RWPE1 (cell line): ENCODE measurements at regions not wholly inside any gene's neighbourhood (a gene's known extent, or its start where the extent isn't known, plus 50 kb on each side); places are given as distances from the start of the nearest gene placed in this dataset.

ENCODE experiments used
- CTCF ChIA-PET: fragments of 350-600 bp; sonication (Branson Sonifier 250); formaldehyde crosslinking; extraction: SDS; loops from one replicate; lab custom pipeline; 2021; lab: Yijun Ruan, JAX
- POLR2A ChIA-PET: fragments of 400-600 bp; formaldehyde crosslinking; extraction: SDS; loops from one replicate; lab custom pipeline; 2020; ENCODE audit warnings: antibody characterized with exemption; ENCODE audit not compliant: low non-redundant PET; lab: Yijun Ruan, JAX
- DNase-seq: peaks from one replicate; pipeline ENCODE4 v3.0.0; 2012; ENCODE audit warnings: low spot score
- H3K27ac ChIP-seq: fragments of 450-650 bp; 2 replicates; pipeline ENCODE4 v1.5.1; 2017
- CTCF ChIP-seq: fragments of 450-650 bp; conservative IDR thresholded peaks from 2 replicates; pipeline ENCODE4 v1.5.1; 2017; ENCODE audit warnings: low read depth, mild to moderate bottlenecking

DNA sequence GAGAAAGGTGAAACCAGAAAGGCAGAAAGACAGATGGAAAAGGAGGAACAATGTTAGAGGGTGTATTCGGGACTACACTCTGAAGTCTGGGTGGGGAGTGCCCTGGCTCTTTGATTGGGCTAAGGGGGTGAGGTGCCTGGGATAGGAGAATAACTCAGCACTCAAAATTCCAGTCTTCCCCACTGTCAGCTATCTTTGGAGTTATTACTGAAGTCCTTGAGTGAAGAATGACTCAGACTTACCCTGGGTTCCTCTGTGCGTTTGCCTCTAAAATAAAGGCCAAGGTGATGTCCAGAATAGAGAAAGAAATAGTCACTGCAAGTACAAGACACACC, 151.8 kb upstream of the SERPINE2 start:
- ChIA-PET POLR2A (no interaction called here), CTCF (interaction anchor here (0.6 kb wide), 1 partner anchor 16 kb away, joined by 3 read pairs; no protein-coding TSS in a partner anchor)
- H3K27ac ChIP-seq, result no peak overlapping the region
- TF ChIP-seq CTCF, result no peak
- no peak for DNase-seq

DNA sequence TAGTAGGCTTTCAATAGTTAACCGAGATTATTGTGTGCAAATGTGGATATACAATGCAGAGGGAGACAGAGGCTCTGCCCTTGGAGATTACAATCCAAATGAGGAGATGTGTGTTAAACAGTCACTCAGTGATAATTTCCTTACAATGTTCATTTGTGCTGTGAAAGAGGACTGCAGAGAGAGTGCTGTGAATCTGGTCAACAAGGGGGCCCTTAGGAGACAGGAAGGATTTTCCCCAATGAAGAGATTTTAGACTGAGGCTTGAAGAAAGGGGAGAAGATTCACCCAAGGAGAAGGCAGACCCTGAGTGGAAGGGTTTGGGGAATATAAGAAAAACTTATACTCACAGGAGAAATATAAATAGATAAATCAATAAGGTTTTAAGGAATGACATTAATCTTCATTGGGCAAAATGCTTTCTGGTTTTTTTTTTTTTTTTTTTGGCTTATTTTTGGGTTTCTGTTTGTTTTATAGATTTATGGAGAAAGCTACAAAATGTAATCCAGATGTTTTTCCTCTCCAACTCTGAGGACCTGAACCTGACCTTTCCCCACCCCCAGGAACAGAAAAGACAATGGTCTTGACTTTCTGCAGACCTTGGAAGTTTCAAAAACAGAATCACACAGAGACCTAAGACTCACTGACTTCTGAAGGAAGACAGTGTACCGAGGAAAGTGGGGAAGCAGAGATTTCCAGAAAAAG, 151.3 kb upstream of the SERPINE2 start:
- ChIA-PET POLR2A (no interaction called here), CTCF (interaction anchor here (0.6 kb wide), 1 partner anchor 16 kb away, joined by 3 read pairs; no protein-coding TSS in a partner anchor)
- no peak for TF ChIP-seq CTCF
- H3K27ac ChIP-seq, result no peak overlapping the region
- no peak for DNase-seq

DNA sequence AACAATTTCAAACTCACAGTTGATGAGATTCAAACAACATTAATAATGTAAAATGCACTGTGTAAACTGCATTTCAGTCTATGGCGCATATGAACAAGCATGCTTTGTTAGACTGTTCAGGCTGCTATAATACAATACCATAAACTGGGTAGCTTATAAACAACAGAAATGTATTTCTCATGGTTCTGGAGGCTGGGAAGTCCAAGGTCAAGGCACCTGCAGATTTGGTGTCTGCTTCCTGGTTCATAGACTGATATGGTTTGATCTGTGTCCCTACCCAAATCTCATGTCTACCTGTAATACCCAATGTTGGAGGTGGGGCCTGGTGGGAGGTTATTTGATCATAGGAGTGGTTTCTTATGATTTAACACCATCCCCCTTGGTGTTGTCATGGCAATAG, 148.1 kb upstream of the SERPINE2 start:
- no peak overlapping the region for H3K27ac ChIP-seq
- no peak for DNase-seq
- TF ChIP-seq CTCF, result no peak
- ChIA-PET POLR2A (no interaction called here), CTCF (no interaction called here)

DNA sequence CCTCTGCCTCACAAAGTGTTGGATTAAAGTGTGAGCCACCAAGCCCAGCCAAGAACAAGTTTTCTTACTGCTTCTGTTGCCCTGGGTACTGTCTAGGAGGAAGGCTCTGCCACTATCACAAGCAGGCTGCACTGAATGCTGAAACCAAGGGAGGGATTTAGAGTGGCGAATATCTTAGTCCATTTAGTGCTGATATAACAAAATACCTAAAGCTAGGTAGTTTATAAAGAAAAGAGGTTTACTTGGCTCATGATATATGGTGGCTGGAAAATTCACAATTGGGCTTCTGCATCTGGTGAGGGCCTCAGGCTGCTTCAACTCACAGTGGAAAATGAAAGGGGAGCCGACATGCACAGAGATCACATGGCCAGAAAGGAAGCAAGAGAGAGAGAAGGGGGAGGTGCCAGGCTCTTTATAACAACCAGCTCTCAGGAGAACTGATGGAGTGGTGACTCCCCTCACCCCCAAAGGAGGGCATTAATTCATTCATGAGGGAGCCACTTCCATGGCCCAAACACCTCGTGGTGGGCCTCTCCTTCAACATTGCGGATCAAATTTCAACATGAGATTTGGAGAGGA, 146.0 kb upstream of the SERPINE2 start:
- no peak for DNase-seq
- TF ChIP-seq CTCF, result no peak
- ChIA-PET CTCF (no interaction called here), POLR2A (no interaction called here)
- H3K27ac ChIP-seq, result no peak overlapping the region

GRCh38 chr2:224183086-224183485, 144.0 kb upstream of the SERPINE2 start:
- DNase-seq, result no peak
- H3K27ac ChIP-seq, result no peak overlapping the region
- ChIA-PET CTCF (no interaction called here), POLR2A (no interaction called here)
- TF ChIP-seq CTCF, result no peak

DNA sequence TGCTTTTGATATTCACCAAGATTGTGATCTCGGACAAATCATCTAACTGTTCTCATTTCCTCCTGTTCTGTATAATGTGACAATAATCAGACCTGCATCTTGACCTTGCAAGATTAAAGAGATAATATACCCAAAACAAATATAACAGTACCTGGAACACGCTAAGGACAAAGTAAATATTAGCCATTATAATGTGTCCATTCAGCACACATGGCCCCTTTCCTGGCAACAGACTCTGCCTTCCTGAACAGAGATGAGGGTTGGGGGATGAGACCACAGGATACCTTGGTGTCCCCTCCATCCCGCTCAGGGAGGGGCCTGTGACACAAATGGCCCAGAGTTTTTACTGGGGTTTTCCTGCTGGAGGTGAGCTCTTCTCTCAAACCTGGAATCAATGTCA, 143.4 kb upstream of the SERPINE2 start:
- CTCF ChIA-PET, result no interaction called here
- no peak for DNase-seq
- TF ChIP-seq CTCF, result no peak
- POLR2A ChIA-PET, result no interaction called here
- no peak overlapping the region for H3K27ac ChIP-seq
